Lower leg skin (tissue), 3 donors: ENCODE measurements at regions not wholly inside any gene's neighbourhood (a gene's known extent, or its start where the extent isn't known, plus 50 kb on each side); places are given as distances from the start of the nearest gene placed in this dataset.

Experiments
- CTCF ChIP-seq, 3 donors: fragments of 450-650 bp; IDR thresholded peaks; one replicate each; pipeline ENCODE4 v1.5.1; 2016; ENCODE audit warnings: antibody characterized with exemption in 3 of 3, mild to moderate bottlenecking in 3 of 3, moderate library complexity in 2 of 3
- POLR2A ChIP-seq, 2 donors: fragments of 450-650 bp; IDR thresholded peaks; one replicate each; pipeline ENCODE4 v1.6.1; 2016 to 2017; ENCODE audit warnings: antibody characterized with exemption in 2 of 2, mild to moderate bottlenecking in 1 of 2, moderate library complexity in 1 of 2

DNA sequence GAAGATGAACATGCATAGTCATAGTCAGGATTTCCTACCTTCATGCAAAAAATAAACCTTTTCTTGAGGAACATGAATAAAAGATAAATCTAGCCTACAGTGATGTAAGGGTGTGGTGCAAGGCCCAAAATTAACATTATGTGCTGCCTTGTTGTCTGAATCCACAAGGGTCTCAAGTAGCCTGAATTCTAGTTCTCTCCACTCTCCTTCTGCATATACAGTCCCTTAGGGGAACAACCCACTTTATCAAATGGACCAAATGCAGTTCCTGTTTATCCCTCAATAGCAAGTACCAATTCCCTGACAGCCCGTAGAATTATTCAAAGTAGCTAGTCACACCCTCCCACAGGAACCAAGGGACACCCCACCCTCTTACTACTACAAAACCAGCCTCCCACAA, 284.0 kb downstream of the ZIC4 start:
- TF ChIP-seq CTCF (IDR thresholded peaks at IDR 0.05) (no peak), POLR2A (IDR thresholded peaks at IDR 0.05) (no peak)
